Activated naive CD8-positive, alpha-beta T cell (primary cell): ENCODE measurements at regions not wholly inside any gene's neighbourhood (a gene's known extent, or its start where the extent isn't known, plus 50 kb on each side); places are given as distances from the start of the nearest gene placed in this dataset.
A peak's percentile ranks its signal among the peaks of the same experiment; 100 is the strongest.

Source experiments
- H3K27ac Mint-ChIP-seq: one replicate; pipeline ENCODE4 v1.8.0; 2021; ENCODE audit warnings: mixed read lengths
- H3K27me3 Mint-ChIP-seq: one replicate; pipeline ENCODE4 v1.8.0; 2021; ENCODE audit warnings: mixed read lengths
- H3K36me3 Mint-ChIP-seq: one replicate; pipeline ENCODE4 v1.8.0; 2021; ENCODE audit warnings: mixed read lengths
- H3K4me1 Mint-ChIP-seq: one replicate; pipeline ENCODE4 v1.8.0; 2021; ENCODE audit warnings: low read depth, mixed read lengths
- H3K4me3 Mint-ChIP-seq: one replicate; pipeline ENCODE4 v1.8.0; 2021; ENCODE audit warnings: mild to moderate bottlenecking, mixed read lengths
- H3K9me3 Mint-ChIP-seq: one replicate; pipeline ENCODE4 v1.8.0; 2021; ENCODE audit warnings: low read depth, mixed read lengths

- H3K9me3 Mint-ChIP-seq, result no peaks in the 10 kb centered on the region
- H3K4me3 Mint-ChIP-seq, result no peak overlapping the region
- peaks cover 2% of the 10 kb centered on the region for H3K27me3 Mint-ChIP-seq
- no peak overlapping the region for H3K27ac Mint-ChIP-seq
- H3K36me3 Mint-ChIP-seq, result no peaks in the 10 kb centered on the region
- peaks cover 16% of the 10 kb centered on the region for H3K4me1 Mint-ChIP-seq
Observed at GRCh38 chr10:22875581-22875980, 52.3 kb upstream of the ARMC3 start.

DNA sequence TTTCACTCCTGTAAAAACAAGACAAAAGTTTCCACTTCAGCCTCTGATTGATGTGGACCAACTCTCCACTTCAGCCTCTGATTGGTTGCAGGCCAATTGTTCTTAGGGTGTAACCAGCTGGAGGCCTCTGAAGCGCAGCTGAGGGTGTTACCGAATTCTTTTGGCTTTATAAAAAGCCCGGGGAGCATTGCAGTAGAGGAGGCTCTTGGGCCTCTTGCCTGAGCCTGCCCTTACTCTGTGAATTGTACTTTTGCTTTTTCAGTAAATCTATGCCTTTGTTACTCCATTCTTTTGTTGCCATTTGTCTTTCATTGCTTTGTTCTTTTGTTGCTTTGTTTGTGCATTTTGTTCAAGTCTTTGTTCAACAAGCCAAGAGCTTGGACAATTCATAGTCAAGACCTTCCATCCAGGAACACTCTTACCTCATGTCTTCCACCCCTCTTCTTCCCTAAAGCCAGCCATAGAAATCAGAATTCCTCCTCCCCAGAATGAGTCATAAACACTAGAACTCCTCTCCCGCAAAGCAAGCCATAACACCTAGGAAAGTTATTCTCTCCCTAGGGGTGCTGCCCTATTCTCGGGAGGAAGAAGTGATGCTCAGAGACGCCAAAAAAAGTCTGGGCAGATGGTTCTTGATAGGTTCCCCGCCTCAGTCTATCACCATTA lies 53.5 kb upstream of the ARMC3 start:
- H3K27me3 Mint-ChIP-seq, result peaks cover 2% of the 10 kb centered on the region
- no peak overlapping the region for H3K27ac Mint-ChIP-seq
- H3K4me1 Mint-ChIP-seq, result peaks cover 16% of the 10 kb centered on the region
- no peak overlapping the region for H3K4me3 Mint-ChIP-seq
- no peaks in the 10 kb centered on the region for H3K9me3 Mint-ChIP-seq
- H3K36me3 Mint-ChIP-seq, result no peaks in the 10 kb centered on the region

DNA sequence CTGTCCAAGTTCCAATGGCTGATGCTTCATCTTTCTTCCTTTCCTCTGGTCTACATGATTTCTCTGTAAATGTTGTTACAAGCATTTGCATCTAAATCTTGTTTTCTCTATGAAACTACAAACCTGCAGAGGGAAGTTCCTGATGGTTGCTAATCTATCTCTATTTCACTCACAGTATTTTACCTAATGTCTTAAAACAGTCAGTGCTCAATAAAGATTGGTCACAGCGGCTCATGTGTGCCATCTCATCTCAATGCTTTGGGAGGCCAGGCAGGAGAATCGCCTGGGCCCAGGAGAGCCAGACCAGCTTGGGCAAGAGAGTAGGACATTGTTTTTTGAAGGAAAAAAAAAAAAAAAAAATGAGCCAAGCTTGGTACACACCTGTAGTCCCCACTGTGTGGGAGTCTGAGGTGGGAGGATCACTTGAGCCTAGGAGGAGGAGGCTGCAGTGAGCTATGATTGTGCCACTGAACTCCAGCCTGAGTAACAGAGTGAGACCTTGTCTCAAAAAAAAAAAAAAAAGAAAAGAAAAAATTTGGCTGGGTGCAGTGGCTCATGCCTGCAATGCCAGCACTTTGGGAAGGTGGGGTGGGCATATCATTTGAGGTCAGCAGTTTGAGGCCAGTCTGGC lies 71.3 kb upstream of the ARMC3 start:
- H3K27me3 Mint-ChIP-seq, result no peaks in the 10 kb centered on the region
- no peak overlapping the region for H3K27ac Mint-ChIP-seq
- no peaks in the 10 kb centered on the region for H3K4me1 Mint-ChIP-seq
- no peak overlapping the region for H3K4me3 Mint-ChIP-seq
- no peaks in the 10 kb centered on the region for H3K9me3 Mint-ChIP-seq
- no peaks in the 10 kb centered on the region for H3K36me3 Mint-ChIP-seq

- Mint-ChIP-seq H3K36me3 (no peaks in the 10 kb centered on the region), H3K27ac (no peak overlapping the region), H3K4me3 (no peak overlapping the region), H3K4me1 (no peaks in the 10 kb centered on the region), H3K9me3 (no peaks in the 10 kb centered on the region), H3K27me3 (no peaks in the 10 kb centered on the region)
Observed at GRCh38 chr10:22854935-22855421, 72.9 kb upstream of the ARMC3 start.

- peaks cover 8% of the 10 kb centered on the region for H3K4me1 Mint-ChIP-seq
- no peak overlapping the region for H3K4me3 Mint-ChIP-seq
- no peaks in the 10 kb centered on the region for H3K27me3 Mint-ChIP-seq
- H3K9me3 Mint-ChIP-seq, result no peaks in the 10 kb centered on the region
- no peak overlapping the region for H3K27ac Mint-ChIP-seq
- H3K36me3 Mint-ChIP-seq, result no peaks in the 10 kb centered on the region
Observed at GRCh38 chr10:22853906-22854447, 73.9 kb upstream of the ARMC3 start.

GRCh38 chr10:22852712-22853353 lies 75.0 kb upstream of the ARMC3 start:
- Mint-ChIP-seq H3K4me1 (peaks cover 10% of the 10 kb centered on the region), H3K36me3 (no peaks in the 10 kb centered on the region), H3K9me3 (no peaks in the 10 kb centered on the region), H3K27me3 (no peaks in the 10 kb centered on the region), H3K27ac (no peak overlapping the region), H3K4me3 (no peak overlapping the region)

DNA sequence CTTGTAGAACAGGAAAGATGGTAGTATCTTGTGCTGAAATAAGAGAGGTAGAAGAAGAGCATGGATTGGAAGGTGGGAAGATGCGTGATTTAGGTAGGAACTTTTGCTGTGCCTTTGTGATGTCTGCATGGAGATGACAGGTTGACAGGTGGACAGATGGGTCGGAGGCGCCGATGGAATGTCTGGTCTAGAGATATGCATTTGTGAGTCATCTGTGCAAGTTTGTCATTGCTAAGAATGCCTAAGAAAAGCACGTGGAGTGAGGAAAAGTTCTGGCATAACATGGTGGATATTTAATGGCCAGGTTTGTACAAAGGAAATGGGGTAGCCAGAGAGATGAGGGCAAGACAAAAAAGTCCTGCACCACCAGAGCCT lies 76.0 kb upstream of the ARMC3 start:
- Mint-ChIP-seq H3K27ac (no peak overlapping the region), H3K36me3 (no peaks in the 10 kb centered on the region), H3K9me3 (no peaks in the 10 kb centered on the region), H3K4me3 (no peak overlapping the region), H3K4me1 (peaks cover 10% of the 10 kb centered on the region), H3K27me3 (no peaks in the 10 kb centered on the region)

DNA sequence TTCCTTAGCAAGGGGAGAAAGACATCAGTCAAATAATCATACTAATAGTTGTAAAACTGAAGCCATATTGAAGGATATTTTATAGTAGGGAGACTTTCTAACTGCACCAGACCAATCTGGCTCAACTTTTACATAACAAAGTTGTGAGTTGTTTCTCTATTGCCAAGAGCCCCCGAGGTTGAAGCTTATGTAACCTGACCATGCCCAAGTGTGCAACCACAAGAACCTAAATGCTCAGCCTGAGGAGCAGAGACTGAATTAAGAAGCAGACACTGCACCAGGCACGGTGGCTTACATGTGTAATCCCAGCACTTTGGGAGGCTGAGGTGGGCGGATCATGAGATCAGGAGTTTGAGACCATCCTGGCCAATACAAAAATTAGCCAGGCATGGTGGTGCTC lies 77.3 kb upstream of the ARMC3 start:
- H3K36me3 Mint-ChIP-seq, result no peaks in the 10 kb centered on the region
- H3K9me3 Mint-ChIP-seq, result no peaks in the 10 kb centered on the region
- peaks cover 10% of the 10 kb centered on the region for H3K4me1 Mint-ChIP-seq
- no peak overlapping the region for H3K4me3 Mint-ChIP-seq
- H3K27me3 Mint-ChIP-seq, result no peaks in the 10 kb centered on the region
- H3K27ac Mint-ChIP-seq, result no peak overlapping the region

DNA sequence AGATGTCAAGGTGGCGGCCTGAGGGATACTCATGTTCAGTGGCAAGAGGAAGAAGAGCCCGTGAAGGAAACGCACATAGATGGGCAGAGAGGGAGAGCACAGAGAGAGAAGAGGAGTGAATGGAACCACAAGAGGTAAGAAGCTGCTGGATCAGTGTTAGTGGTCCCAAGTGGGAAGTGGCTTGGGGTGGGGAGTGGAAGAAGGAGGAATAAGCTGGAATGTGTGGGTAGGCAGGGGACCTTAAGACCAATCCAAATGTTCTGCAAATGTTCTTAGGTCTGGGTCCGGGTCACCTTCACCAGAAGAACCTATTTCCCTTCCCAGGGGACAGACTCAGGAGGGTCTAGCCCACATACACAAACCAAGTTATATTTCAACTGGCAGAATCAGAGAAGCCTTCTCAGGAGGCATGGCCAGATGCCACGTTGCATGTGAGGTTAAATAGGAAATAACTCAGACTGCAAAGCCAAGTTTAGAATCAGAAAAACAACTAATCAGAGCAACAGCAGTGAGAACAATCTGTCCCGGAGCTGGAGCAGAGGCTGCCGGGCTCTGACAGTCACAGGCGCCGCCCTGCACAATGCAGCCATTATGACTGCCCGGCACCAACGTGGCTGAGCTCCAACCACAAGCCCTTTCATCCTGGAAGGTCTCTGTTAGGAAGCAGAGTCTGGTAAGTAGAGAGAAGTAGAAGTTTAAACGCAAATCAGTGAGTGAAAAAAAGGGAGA lies 78.6 kb upstream of the ARMC3 start:
- peak overlapping the region; percentile 30 for H3K4me3 Mint-ChIP-seq
- peaks cover under 1% of the 10 kb centered on the region for H3K27me3 Mint-ChIP-seq
- no peaks in the 10 kb centered on the region for H3K36me3 Mint-ChIP-seq
- H3K4me1 Mint-ChIP-seq, result peaks cover 10% of the 10 kb centered on the region
- peak overlapping the region; percentile 36 for H3K27ac Mint-ChIP-seq
- H3K9me3 Mint-ChIP-seq, result no peaks in the 10 kb centered on the region

DNA sequence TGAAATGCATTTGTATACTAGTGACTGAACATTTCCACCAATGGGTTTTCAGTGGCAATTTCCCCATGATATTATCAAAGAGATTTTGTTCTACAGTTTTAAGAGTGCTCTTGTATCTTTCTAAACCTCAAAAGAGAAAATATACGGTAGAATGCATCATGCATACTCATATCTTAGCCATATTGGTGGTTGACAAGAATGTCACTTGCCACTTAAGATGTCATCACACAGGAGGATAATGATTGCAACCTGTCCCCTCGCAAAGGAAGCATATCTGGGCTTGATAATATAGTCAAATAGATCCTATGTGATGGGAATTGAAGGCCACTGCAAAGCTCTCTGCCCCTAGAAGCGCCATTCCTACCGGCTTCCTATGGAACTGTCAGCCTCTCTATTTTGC lies 79.3 kb upstream of the ARMC3 start:
- H3K27me3 Mint-ChIP-seq, result peaks cover 2% of the 10 kb centered on the region
- no peak overlapping the region for H3K4me3 Mint-ChIP-seq
- no peak overlapping the region for H3K27ac Mint-ChIP-seq
- peaks cover 10% of the 10 kb centered on the region for H3K4me1 Mint-ChIP-seq
- H3K36me3 Mint-ChIP-seq, result no peaks in the 10 kb centered on the region
- H3K9me3 Mint-ChIP-seq, result no peaks in the 10 kb centered on the region

DNA sequence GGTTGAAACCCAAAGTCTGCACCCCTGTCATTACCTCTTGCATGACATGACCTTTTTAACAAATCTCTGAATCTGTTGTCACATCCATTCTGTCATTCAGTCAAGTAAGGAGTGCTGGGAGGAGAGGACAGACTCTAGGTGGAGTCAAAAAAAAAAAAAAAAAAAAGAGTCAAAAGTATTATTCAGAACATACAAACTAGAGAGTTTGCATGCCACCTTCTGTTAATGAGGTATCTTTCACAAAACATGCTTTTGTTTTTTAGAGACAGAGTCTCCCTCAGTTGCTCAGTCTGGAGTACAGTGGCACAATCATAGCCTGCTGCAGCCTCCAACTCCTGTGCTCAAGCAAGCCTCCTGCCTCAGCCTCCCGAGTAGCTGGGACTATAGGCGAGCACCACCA lies 81.6 kb upstream of the ARMC3 start:
- Mint-ChIP-seq H3K36me3 (no peaks in the 10 kb centered on the region), H3K27ac (no peak overlapping the region), H3K9me3 (no peaks in the 10 kb centered on the region), H3K27me3 (peaks cover 2% of the 10 kb centered on the region), H3K4me3 (no peak overlapping the region), H3K4me1 (peaks cover 10% of the 10 kb centered on the region)

- peaks cover 2% of the 10 kb centered on the region for H3K27me3 Mint-ChIP-seq
- H3K9me3 Mint-ChIP-seq, result no peaks in the 10 kb centered on the region
- no peaks in the 10 kb centered on the region for H3K36me3 Mint-ChIP-seq
- H3K4me1 Mint-ChIP-seq, result no peaks in the 10 kb centered on the region
- no peak overlapping the region for H3K4me3 Mint-ChIP-seq
- H3K27ac Mint-ChIP-seq, result no peak overlapping the region
Observed at GRCh38 chr10:22839639-22840038, 88.2 kb upstream of the ARMC3 start.

- no peaks in the 10 kb centered on the region for H3K36me3 Mint-ChIP-seq
- H3K27me3 Mint-ChIP-seq, result no peaks in the 10 kb centered on the region
- H3K27ac Mint-ChIP-seq, result no peak overlapping the region
- no peaks in the 10 kb centered on the region for H3K4me1 Mint-ChIP-seq
- no peaks in the 10 kb centered on the region for H3K9me3 Mint-ChIP-seq
- no peak overlapping the region for H3K4me3 Mint-ChIP-seq
Observed at GRCh38 chr10:22837771-22838170, 90.1 kb upstream of the ARMC3 start.

GRCh38 chr10:22837351-22837750 lies 90.5 kb upstream of the ARMC3 start:
- no peaks in the 10 kb centered on the region for H3K27me3 Mint-ChIP-seq
- no peaks in the 10 kb centered on the region for H3K36me3 Mint-ChIP-seq
- H3K4me3 Mint-ChIP-seq, result no peak overlapping the region
- H3K27ac Mint-ChIP-seq, result no peak overlapping the region
- no peaks in the 10 kb centered on the region for H3K4me1 Mint-ChIP-seq
- no peaks in the 10 kb centered on the region for H3K9me3 Mint-ChIP-seq

- H3K9me3 Mint-ChIP-seq, result no peaks in the 10 kb centered on the region
- H3K36me3 Mint-ChIP-seq, result no peaks in the 10 kb centered on the region
- H3K27ac Mint-ChIP-seq, result no peak overlapping the region
- H3K4me1 Mint-ChIP-seq, result no peaks in the 10 kb centered on the region
- H3K4me3 Mint-ChIP-seq, result no peak overlapping the region
- H3K27me3 Mint-ChIP-seq, result no peaks in the 10 kb centered on the region
Observed at GRCh38 chr10:22834471-22834870, 93.4 kb upstream of the ARMC3 start.
